Mammary epithelial cell (primary cell): ENCODE measurements at regions not wholly inside any gene's neighbourhood (a gene's known extent, or its start where the extent isn't known, plus 50 kb on each side); places are given as distances from the start of the nearest gene placed in this dataset.

ENCODE experiments used
- EZH2 ChIP-seq: IDR thresholded peaks from 2 replicates; pipeline ENCODE4 v1.6.1; 2012; ENCODE audit warnings: low read length, inconsistent platforms, borderline replicate concordance
- TF ChIP-seq, protein P1 (sequence below), 2 donors: IDR thresholded peaks in 1 of 2; conservative IDR thresholded peaks in 1 of 2; 2 replicates each; pipeline ENCODE4 v1.5.1; 2011 to 2012; ENCODE audit warnings: inconsistent platforms in 2 of 2, low read length in 2 of 2, mild to moderate bottlenecking in 2 of 2, control low read depth in 1 of 2, low read depth in 1 of 2; ENCODE audit not compliant: insufficient read depth in 1 of 2; ENCODE audit errors: extremely low read depth in 1 of 2

DNA sequence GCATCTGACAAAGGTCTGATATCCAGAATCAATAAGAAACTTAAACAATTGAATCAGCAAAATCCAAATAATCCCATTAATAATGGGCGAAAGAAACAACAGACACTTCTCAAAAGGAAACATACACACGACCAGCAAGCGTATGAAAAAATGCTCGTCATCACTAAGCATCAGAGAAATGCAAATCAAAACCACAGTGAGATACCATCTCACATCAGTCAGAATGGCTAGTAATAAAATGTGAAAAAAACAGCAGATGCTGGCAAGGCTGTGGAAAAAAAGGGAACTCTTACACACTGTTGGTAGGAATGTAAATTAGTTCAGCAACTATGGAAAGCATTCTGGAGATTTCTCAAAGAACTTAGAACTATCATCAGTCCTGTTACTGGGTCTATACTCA, 496.7 kb downstream of the SH2D4B start:
- TF ChIP-seq, protein P1, sequence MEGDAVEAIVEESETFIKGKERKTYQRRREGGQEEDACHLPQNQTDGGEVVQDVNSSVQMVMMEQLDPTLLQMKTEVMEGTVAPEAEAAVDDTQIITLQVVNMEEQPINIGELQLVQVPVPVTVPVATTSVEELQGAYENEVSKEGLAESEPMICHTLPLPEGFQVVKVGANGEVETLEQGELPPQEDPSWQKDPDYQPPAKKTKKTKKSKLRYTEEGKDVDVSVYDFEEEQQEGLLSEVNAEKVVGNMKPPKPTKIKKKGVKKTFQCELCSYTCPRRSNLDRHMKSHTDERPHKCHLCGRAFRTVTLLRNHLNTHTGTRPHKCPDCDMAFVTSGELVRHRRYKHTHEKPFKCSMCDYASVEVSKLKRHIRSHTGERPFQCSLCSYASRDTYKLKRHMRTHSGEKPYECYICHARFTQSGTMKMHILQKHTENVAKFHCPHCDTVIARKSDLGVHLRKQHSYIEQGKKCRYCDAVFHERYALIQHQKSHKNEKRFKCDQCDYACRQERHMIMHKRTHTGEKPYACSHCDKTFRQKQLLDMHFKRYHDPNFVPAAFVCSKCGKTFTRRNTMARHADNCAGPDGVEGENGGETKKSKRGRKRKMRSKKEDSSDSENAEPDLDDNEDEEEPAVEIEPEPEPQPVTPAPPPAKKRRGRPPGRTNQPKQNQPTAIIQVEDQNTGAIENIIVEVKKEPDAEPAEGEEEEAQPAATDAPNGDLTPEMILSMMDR (conservative IDR thresholded peaks at IDR 0.05 in 1 of 2, IDR thresholded peaks at IDR 0.05 in 1 of 2; ENCODE audit: extremely low read depth in 1 of 2, insufficient read depth in 1 of 2, low read depth in 1 of 2, low read length in 2 of 2) = no peak
- no peak for TF ChIP-seq EZH2
